Glutamatergic neuron (in vitro differentiated cells): ENCODE measurements at regions not wholly inside any gene's neighbourhood (a gene's known extent, or its start where the extent isn't known, plus 50 kb on each side); places are given as distances from the start of the nearest gene placed in this dataset.

Source experiments
- DNase-seq: peaks from one replicate; pipeline ENCODE4 v3.0.0; 2022
- H3K27ac Mint-ChIP-seq: one replicate; pipeline ENCODE4 v1.8.0; 2020; ENCODE audit warnings: mild to moderate bottlenecking, mixed read lengths, inconsistent platforms; ENCODE audit not compliant: unreplicated experiment
- H3K27me3 Mint-ChIP-seq: one replicate; pipeline ENCODE4 v1.8.0; 2020; ENCODE audit warnings: mild to moderate bottlenecking, moderate library complexity, mixed read lengths, inconsistent platforms; ENCODE audit not compliant: unreplicated experiment
- H3K36me3 Mint-ChIP-seq: one replicate; pipeline ENCODE4 v1.8.0; 2020; ENCODE audit warnings: mild to moderate bottlenecking, mixed read lengths, inconsistent platforms; ENCODE audit not compliant: unreplicated experiment
- H3K4me1 Mint-ChIP-seq: one replicate; pipeline ENCODE4 v1.8.0; 2020; ENCODE audit warnings: mild to moderate bottlenecking, low read depth, mixed read lengths, inconsistent platforms; ENCODE audit not compliant: unreplicated experiment
- H3K4me3 Mint-ChIP-seq: one replicate; pipeline ENCODE4 v1.8.0; 2020; ENCODE audit warnings: mild to moderate bottlenecking, mixed read lengths, inconsistent platforms; ENCODE audit not compliant: unreplicated experiment
- H3K9me3 Mint-ChIP-seq: one replicate; pipeline ENCODE4 v1.8.0; 2020; ENCODE audit warnings: mild to moderate bottlenecking, moderate library complexity, mixed read lengths, inconsistent platforms; ENCODE audit not compliant: unreplicated experiment
- CTCF ChIP-seq: fragments of 200-600 bp; sonication (generic); IDR thresholded peaks from one replicate; pipeline ENCODE4 v1.5.0; 2021; ENCODE audit not compliant: partially characterized antibody, unreplicated experiment

GRCh38 chr13:111844222-111844671 is 222.7 kb upstream of the SOX1 start:
- Mint-ChIP-seq H3K4me1 (peaks cover 13% of the 10 kb centered on the region), H3K36me3 (no peaks in the 10 kb centered on the region), H3K9me3 (no peaks in the 10 kb centered on the region), H3K4me3 (no peak overlapping the region), H3K27me3 (no peaks in the 10 kb centered on the region), H3K27ac (no peak overlapping the region)
- DNase-seq = no peak
- no peak for TF ChIP-seq CTCF

- H3K27me3 Mint-ChIP-seq = no peaks in the 10 kb centered on the region
- no peak for DNase-seq
- H3K36me3 Mint-ChIP-seq = no peaks in the 10 kb centered on the region
- H3K4me3 Mint-ChIP-seq = no peak overlapping the region
- no peak overlapping the region for H3K27ac Mint-ChIP-seq
- H3K4me1 Mint-ChIP-seq = peaks cover 13% of the 10 kb centered on the region
- H3K9me3 Mint-ChIP-seq = no peaks in the 10 kb centered on the region
- no peak for TF ChIP-seq CTCF
Observed at GRCh38 chr13:111844682-111845081, 222.3 kb upstream of the SOX1 start.

- Mint-ChIP-seq H3K27me3 (no peaks in the 10 kb centered on the region), H3K4me1 (peaks cover 13% of the 10 kb centered on the region), H3K36me3 (no peaks in the 10 kb centered on the region), H3K4me3 (peak overlapping the region; percentile 80), H3K27ac (peak overlapping the region; percentile 74), H3K9me3 (no peaks in the 10 kb centered on the region)
- DNase-seq = peak; percentile 47
- no peak for TF ChIP-seq CTCF
Observed at GRCh38 chr13:111845621-111846351, 221.2 kb upstream of the SOX1 start.

GRCh38 chr13:111846391-111847159 is 220.4 kb upstream of the SOX1 start:
- Mint-ChIP-seq H3K27me3 (no peaks in the 10 kb centered on the region), H3K27ac (peak overlapping the region; percentile 74), H3K4me1 (peaks cover 15% of the 10 kb centered on the region), H3K9me3 (no peaks in the 10 kb centered on the region), H3K36me3 (no peaks in the 10 kb centered on the region), H3K4me3 (peak overlapping the region; percentile 80)
- DNase-seq = no peak
- TF ChIP-seq CTCF = no peak

- Mint-ChIP-seq H3K4me3 (no peak overlapping the region), H3K36me3 (no peaks in the 10 kb centered on the region), H3K9me3 (no peaks in the 10 kb centered on the region), H3K27me3 (no peaks in the 10 kb centered on the region), H3K27ac (no peak overlapping the region), H3K4me1 (peaks cover 15% of the 10 kb centered on the region)
- TF ChIP-seq CTCF = no peak
- DNase-seq = no peak
Observed at GRCh38 chr13:111847964-111848363, 219.0 kb upstream of the SOX1 start.
